ENCODE measurements at regions not wholly inside any gene's neighbourhood (a gene's known extent, or its start where the extent isn't known, plus 50 kb on each side); places are given as distances from the start of the nearest gene placed in this dataset.

GRCh38 chr5:58369513-58370190, 90.2 kb downstream of the PLK2 start:
- TF ChIP-seq CTCF (IDR thresholded peaks at IDR 0.05; ENCODE audit: insufficient read depth, low read length) (no peak), REST (IDR thresholded peaks at IDR 0.05; ENCODE audit: insufficient replicate concordance, low read depth) (no peak)
- Histone ChIP-seq H3K27me3 (ENCODE audit: insufficient read depth, poor library complexity, severe bottlenecking) (no peaks in the 10 kb centered on the region), H3K27ac (replicated peaks) (no peak overlapping the region), H3K4me3 (replicated peaks; ENCODE audit: insufficient read depth, low read length) (no peak overlapping the region)
- no peak for DNase-seq (ENCODE audit: low read depth in 1 of 2, low spot score in 1 of 2)

- TF ChIP-seq SPI1 (IDR thresholded peaks at IDR 0.05; ENCODE audit: borderline replicate concordance, low read depth) (no peak), REST (IDR thresholded peaks at IDR 0.05; ENCODE audit: insufficient replicate concordance, low read depth) (no peak), CTCF (IDR thresholded peaks at IDR 0.05; ENCODE audit: insufficient read depth, low read length) (no peak), GABPA (IDR thresholded peaks at IDR 0.05; ENCODE audit: low read depth) (no peak), POLR2AphosphoS5 (IDR thresholded peaks at IDR 0.05; ENCODE audit: low read depth) (no peak)
- H3K4me3 ChIP-seq (replicated peaks; ENCODE audit: insufficient read depth, low read length): no peak overlapping the region
- H3K27me3 ChIP-seq (ENCODE audit: insufficient read depth, poor library complexity, severe bottlenecking): no peaks in the 10 kb centered on the region
- H3K27ac ChIP-seq (replicated peaks): no peak overlapping the region
- no peak for DNase-seq (ENCODE audit: low read depth in 1 of 2, low spot score in 1 of 2)
Observed at GRCh38 chr5:58366461-58366860, 93.4 kb downstream of the PLK2 start.

- Histone ChIP-seq H3K27me3 (ENCODE audit: insufficient read depth, poor library complexity, severe bottlenecking) (no peaks in the 10 kb centered on the region), H3K4me3 (replicated peaks; ENCODE audit: insufficient read depth, low read length) (no peak overlapping the region), H3K27ac (replicated peaks) (no peak overlapping the region)
- no peak for DNase-seq (ENCODE audit: low read depth in 1 of 2, low spot score in 1 of 2)
- no peak for TF ChIP-seq REST (IDR thresholded peaks at IDR 0.05; ENCODE audit: insufficient replicate concordance, low read depth)
- no peak for TF ChIP-seq GABPA (IDR thresholded peaks at IDR 0.05; ENCODE audit: low read depth)
- no peak for TF ChIP-seq SPI1 (IDR thresholded peaks at IDR 0.05; ENCODE audit: borderline replicate concordance, low read depth)
- TF ChIP-seq CTCF (IDR thresholded peaks at IDR 0.05; ENCODE audit: insufficient read depth, low read length): no peak
- no peak for TF ChIP-seq POLR2AphosphoS5 (IDR thresholded peaks at IDR 0.05; ENCODE audit: low read depth)
Observed at GRCh38 chr5:58365791-58366190, 94.1 kb downstream of the PLK2 start.
